PC-9 (cell line): ENCODE measurements at regions not wholly inside any gene's neighbourhood (a gene's known extent, or its start where the extent isn't known, plus 50 kb on each side); places are given as distances from the start of the nearest gene placed in this dataset.

ENCODE experiments used
- BruUV-seq: library from RNA; stranded (reverse); fragments of 400-500 nt; replicated peaks from 2 replicates; lab custom pipeline; 2021; lab: Mats Ljungman, UMichigan
- CTCF ChIA-PET: fragments of 300-600 bp; sonication (Branson Sonifier 250); formaldehyde crosslinking; loops from one replicate; lab custom pipeline; 2022; ENCODE audit warnings: antibody characterized with exemption; lab: Charles Lee
- POLR2A ChIA-PET: fragments of 300-600 bp; sonication (Branson Sonifier 250); formaldehyde crosslinking; loops from one replicate; lab custom pipeline; 2022; ENCODE audit warnings: antibody characterized with exemption; ENCODE audit not compliant: unreplicated experiment; lab: Charles Lee
- DNase-seq, 2 experiments: peaks; one replicate each; pipeline versions ENCODE4 v3.0.0 to v3.0.0-alpha.2; 2015 to 2022; ENCODE audit warnings: mixed read lengths in 1 of 2
- H2AFZ ChIP-seq: fragments of 200-600 bp; sonication (generic); 2 replicates; pipeline ENCODE4 v1.8.1; 2017; ENCODE audit warnings: antibody characterized with exemption
- H3F3A ChIP-seq: fragments of 200-600 bp; sonication (generic); 2 replicates; pipeline ENCODE4 v1.8.1; 2017; ENCODE audit warnings: antibody characterized with exemption, mild to moderate bottlenecking, low read depth; ENCODE audit not compliant: insufficient read depth
- H3K27ac ChIP-seq: fragments of 200-600 bp; sonication (generic); 2 replicates; pipeline ENCODE4 v1.6.1; 2016; ENCODE audit warnings: mixed run types
- H3K27me3 ChIP-seq: fragments of 200-600 bp; sonication (generic); 2 replicates; pipeline ENCODE4 v1.6.1; 2016; ENCODE audit warnings: low read depth, mixed run types; ENCODE audit not compliant: insufficient read depth
- H3K36me3 ChIP-seq: fragments of 200-600 bp; sonication (generic); 2 replicates; pipeline ENCODE4 v1.6.1; 2016; ENCODE audit warnings: low read depth, mixed run types
- H3K4me1 ChIP-seq: fragments of 200-600 bp; sonication (generic); replicated peaks from 2 replicates; pipeline ENCODE4 v1.6.1; 2016; ENCODE audit warnings: mixed run types; ENCODE audit not compliant: insufficient read depth
- H3K4me2 ChIP-seq: fragments of 200-600 bp; sonication (generic); 2 replicates; pipeline ENCODE4 v1.6.1; 2017; ENCODE audit warnings: mixed run types
- H3K4me3 ChIP-seq: fragments of 200-600 bp; sonication (generic); 2 replicates; pipeline ENCODE4 v1.6.1; 2016; ENCODE audit warnings: mixed run types
- H3K79me2 ChIP-seq: fragments of 200-600 bp; sonication (generic); 2 replicates; pipeline ENCODE4 v1.6.1; 2017; ENCODE audit warnings: low read depth, mixed run types
- H3K9me2 ChIP-seq: fragments of 200-600 bp; sonication (generic); 2 replicates; pipeline ENCODE4 v1.8.1; 2017; ENCODE audit warnings: mild to moderate bottlenecking; ENCODE audit not compliant: insufficient read depth
- H3K9me3 ChIP-seq: fragments of 200-600 bp; sonication (generic); 2 replicates; pipeline ENCODE4 v1.8.1; 2016; ENCODE audit warnings: low read depth; ENCODE audit not compliant: insufficient read depth
- H4K20me1 ChIP-seq: fragments of 200-600 bp; sonication (generic); 2 replicates; pipeline ENCODE4 v1.8.1; 2017; ENCODE audit not compliant: insufficient read depth
- EZH2 ChIP-seq: fragments of 200-600 bp; sonication (generic); IDR thresholded peaks from 2 replicates; pipeline ENCODE4 v1.8.0; 2017; ENCODE audit warnings: antibody characterized with exemption, low read depth
- intact Hi-C: fragments of 100-400 bp; cut with micrococcal nuclease; formaldehyde crosslinking; loops from one replicate; pipeline ENCODE4 v1.10.0; 2022; ENCODE audit not compliant: unreplicated experiment
- TF ChIP-seq, protein P1 (sequence below): fragments of 200-600 bp; sonication (generic); conservative IDR thresholded peaks from 2 replicates; pipeline ENCODE4 v1.6.1; 2017; ENCODE audit warnings: mixed run types, antibody characterized with exemption, mild to moderate bottlenecking, moderate library complexity

DNA sequence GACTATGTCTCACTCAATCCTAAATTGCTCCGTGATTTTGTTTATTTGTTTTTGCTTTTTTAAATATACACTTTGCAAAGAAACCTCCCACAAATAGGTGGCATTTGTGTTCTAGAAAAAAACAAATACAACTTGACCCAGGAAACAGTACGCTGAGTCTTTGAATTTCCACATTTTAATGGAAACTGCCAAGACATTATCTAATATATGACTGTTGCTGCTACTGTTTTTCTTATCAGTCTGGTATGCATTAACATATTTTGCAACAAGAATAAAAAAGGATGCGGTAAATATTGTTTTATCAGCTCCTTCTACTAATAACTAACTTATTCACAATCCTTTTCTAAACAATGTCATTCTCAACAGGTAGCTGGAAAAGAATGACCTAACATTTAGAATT is 187.4 kb downstream of the LRIG3 start:
- intact Hi-C loops = no loop called here
- Histone ChIP-seq H3K4me3 (no peak overlapping the region), H3K27ac (no peak overlapping the region), H3K4me2 (no peak overlapping the region), H3K4me1 (no peaks in the 10 kb centered on the region), H3K79me2 (no peaks in the 10 kb centered on the region), H4K20me1 (no peaks in the 10 kb centered on the region), H3K9me2 (no peaks in the 10 kb centered on the region), H3K36me3 (no peaks in the 10 kb centered on the region), H2AFZ (no peak overlapping the region), H3K9me3 (no peaks in the 10 kb centered on the region), H3K27me3 (no peaks in the 10 kb centered on the region), H3F3A (no peaks in the 10 kb centered on the region)
- ChIA-PET CTCF (no interaction called here), POLR2A (no interaction called here)
- no TSS peak for BruUV-seq
- DNase-seq = no peak
- TF ChIP-seq, protein P1, sequence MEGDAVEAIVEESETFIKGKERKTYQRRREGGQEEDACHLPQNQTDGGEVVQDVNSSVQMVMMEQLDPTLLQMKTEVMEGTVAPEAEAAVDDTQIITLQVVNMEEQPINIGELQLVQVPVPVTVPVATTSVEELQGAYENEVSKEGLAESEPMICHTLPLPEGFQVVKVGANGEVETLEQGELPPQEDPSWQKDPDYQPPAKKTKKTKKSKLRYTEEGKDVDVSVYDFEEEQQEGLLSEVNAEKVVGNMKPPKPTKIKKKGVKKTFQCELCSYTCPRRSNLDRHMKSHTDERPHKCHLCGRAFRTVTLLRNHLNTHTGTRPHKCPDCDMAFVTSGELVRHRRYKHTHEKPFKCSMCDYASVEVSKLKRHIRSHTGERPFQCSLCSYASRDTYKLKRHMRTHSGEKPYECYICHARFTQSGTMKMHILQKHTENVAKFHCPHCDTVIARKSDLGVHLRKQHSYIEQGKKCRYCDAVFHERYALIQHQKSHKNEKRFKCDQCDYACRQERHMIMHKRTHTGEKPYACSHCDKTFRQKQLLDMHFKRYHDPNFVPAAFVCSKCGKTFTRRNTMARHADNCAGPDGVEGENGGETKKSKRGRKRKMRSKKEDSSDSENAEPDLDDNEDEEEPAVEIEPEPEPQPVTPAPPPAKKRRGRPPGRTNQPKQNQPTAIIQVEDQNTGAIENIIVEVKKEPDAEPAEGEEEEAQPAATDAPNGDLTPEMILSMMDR = no peak
- no peak for TF ChIP-seq EZH2

DNA sequence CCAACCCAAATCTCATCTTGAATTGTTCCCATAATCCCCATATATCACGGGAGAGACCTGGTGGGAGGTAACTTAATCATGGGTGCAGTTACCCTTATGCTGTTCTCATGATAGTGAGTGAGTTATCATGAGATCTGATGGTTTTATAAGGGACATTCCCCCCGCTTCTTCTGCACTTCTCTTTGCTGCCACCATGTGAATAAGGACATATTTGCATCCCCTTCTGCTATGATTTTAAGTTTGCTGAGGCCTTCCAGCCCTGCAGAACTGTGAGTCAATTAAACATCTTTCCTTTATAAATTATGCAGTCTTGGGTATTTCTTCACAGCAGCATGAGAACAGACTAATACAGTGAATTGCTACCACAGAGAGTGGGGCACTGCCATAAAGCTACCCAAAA is 179.1 kb downstream of the LRIG3 start:
- H3K36me3 ChIP-seq = no peaks in the 10 kb centered on the region
- no peaks in the 10 kb centered on the region for H3F3A ChIP-seq
- BruUV-seq = no TSS peak
- no peak overlapping the region for H3K27ac ChIP-seq
- H3K4me3 ChIP-seq = no peak overlapping the region
- H3K9me2 ChIP-seq = no peaks in the 10 kb centered on the region
- intact Hi-C loops = no loop called here
- 0 out of 2 replicates have a peak, but pooled peaks cover 8% of the 10 kb centered on the region for H3K4me1 ChIP-seq
- CTCF ChIA-PET = no interaction called here
- no peak overlapping the region for H2AFZ ChIP-seq
- no peaks in the 10 kb centered on the region for H3K79me2 ChIP-seq
- no peaks in the 10 kb centered on the region for H4K20me1 ChIP-seq
- H3K4me2 ChIP-seq = no peak overlapping the region
- POLR2A ChIA-PET = interaction anchor here (0.6 kb wide), 1 partner anchor 297 kb away, joined by 43 read pairs; no protein-coding TSS in a partner anchor
- no peaks in the 10 kb centered on the region; the same call in 1 of the 2 replicates for H3K9me3 ChIP-seq
- no peak for DNase-seq
- TF ChIP-seq, protein P1 = no peak
- no peak for TF ChIP-seq EZH2
- no peaks in the 10 kb centered on the region for H3K27me3 ChIP-seq

- DNase-seq = no peak
- intact Hi-C loops = no loop called here
Observed at GRCh38 chr12:58745348-58746125, 174.8 kb downstream of the LRIG3 start.

More at GRCh38 chr12:58745348-58746125, 174.8 kb downstream of the LRIG3 start:
- ChIA-PET POLR2A (no interaction called here), CTCF (no interaction called here)
- Histone ChIP-seq H3K4me2 (peak overlapping the region; percentile 10; the same call in 1 of the 2 replicates), H3K9me2 (no peaks in the 10 kb centered on the region), H2AFZ (no peak overlapping the region), H3K27me3 (no peaks in the 10 kb centered on the region), H3F3A (no peaks in the 10 kb centered on the region), H4K20me1 (no peaks in the 10 kb centered on the region), H3K36me3 (no peaks in the 10 kb centered on the region), H3K27ac (no peak overlapping the region), H3K79me2 (no peaks in the 10 kb centered on the region), H3K9me3 (peaks cover 5% of the 10 kb centered on the region), H3K4me3 (no peak overlapping the region), H3K4me1 (0 out of 2 replicates have a peak, but pooled peaks cover 8% of the 10 kb centered on the region)
- TF ChIP-seq, protein P1 = no peak
- no peak for TF ChIP-seq EZH2
- no TSS peak for BruUV-seq
